GM18909 (cell line): ENCODE measurements at regions not wholly inside any gene's neighbourhood (a gene's known extent, or its start where the extent isn't known, plus 50 kb on each side); places are given as distances from the start of the nearest gene placed in this dataset.
"Not testable (repeated sequence)": the region's sequence is repeated elsewhere in the genome, so short reads cannot be mapped to it uniquely, and the experiment has no call there.

ENCODE experiments used
- ATAC-seq: cut with Tn5 transposase; IDR thresholded peaks from one replicate; pipeline ENCODE4 v1.9.1; 2021; ENCODE audit warnings: mild to moderate bottlenecking; ENCODE audit not compliant: unreplicated experiment, poor library complexity

- not testable (repeated sequence) for ATAC-seq
These were observed 359.1 kb downstream of the C3orf38 start for GRCh38 chr3:88508818-88509217.

- no peak for ATAC-seq
These were observed 359.8 kb downstream of the C3orf38 start for GRCh38 chr3:88509582-88509981.

GRCh38 chr3:88528494-88528893, 378.7 kb downstream of the C3orf38 start:
- ATAC-seq: no peak

GRCh38 chr3:88534534-88534933, 384.8 kb downstream of the C3orf38 start:
- no peak for ATAC-seq

- no peak for ATAC-seq
These were observed 385.8 kb downstream of the C3orf38 start for GRCh38 chr3:88535563-88535962.

GRCh38 chr3:88542916-88543315, 393.2 kb downstream of the C3orf38 start:
- no peak for ATAC-seq

GRCh38 chr3:88572450-88572849, 422.7 kb downstream of the C3orf38 start:
- no peak for ATAC-seq

GRCh38 chr3:88573472-88573871, 423.7 kb downstream of the C3orf38 start:
- no peak for ATAC-seq

GRCh38 chr3:88574146-88574545, 424.4 kb downstream of the C3orf38 start:
- ATAC-seq: no peak

GRCh38 chr3:88584451-88584850, 434.7 kb downstream of the C3orf38 start:
- no peak for ATAC-seq

- no peak for ATAC-seq
These were observed 436.4 kb downstream of the C3orf38 start for GRCh38 chr3:88586121-88586640.

GRCh38 chr3:88589138-88589537, 439.4 kb downstream of the C3orf38 start:
- no peak for ATAC-seq

- no peak for ATAC-seq
These were observed 445.3 kb downstream of the C3orf38 start for GRCh38 chr3:88595026-88595425.

- ATAC-seq: no peak
These were observed 446.7 kb downstream of the C3orf38 start for GRCh38 chr3:88596451-88596850.

GRCh38 chr3:88610820-88611219, 461.1 kb downstream of the C3orf38 start:
- ATAC-seq: no peak

GRCh38 chr3:88611826-88612326, 462.1 kb downstream of the C3orf38 start:
- no peak for ATAC-seq

- no peak for ATAC-seq
These were observed 466.7 kb downstream of the C3orf38 start for GRCh38 chr3:88616413-88616812.

- no peak for ATAC-seq
These were observed 467.5 kb downstream of the C3orf38 start for GRCh38 chr3:88617283-88617682.

GRCh38 chr3:88618021-88618645, 468.4 kb downstream of the C3orf38 start:
- ATAC-seq: no peak

GRCh38 chr3:88621586-88621985, 471.8 kb downstream of the C3orf38 start:
- no peak for ATAC-seq

GRCh38 chr3:88623709-88624108, 473.9 kb downstream of the C3orf38 start:
- no peak for ATAC-seq

- no peak for ATAC-seq
These were observed 476.8 kb downstream of the C3orf38 start for GRCh38 chr3:88626456-88627120.
